ENCODE measurements at regions not wholly inside any gene's neighbourhood (a gene's known extent, or its start where the extent isn't known, plus 50 kb on each side); places are given as distances from the start of the nearest gene placed in this dataset.

GRCh38 chr11:20249796-20250195, 89.5 kb upstream of the DBX1 start:
- DNase-seq = no peak

GRCh38 chr11:20249378-20249777, 89.1 kb upstream of the DBX1 start:
- no peak for DNase-seq

GRCh38 chr11:20248871-20249270, 88.6 kb upstream of the DBX1 start:
- no peak for DNase-seq

DNA sequence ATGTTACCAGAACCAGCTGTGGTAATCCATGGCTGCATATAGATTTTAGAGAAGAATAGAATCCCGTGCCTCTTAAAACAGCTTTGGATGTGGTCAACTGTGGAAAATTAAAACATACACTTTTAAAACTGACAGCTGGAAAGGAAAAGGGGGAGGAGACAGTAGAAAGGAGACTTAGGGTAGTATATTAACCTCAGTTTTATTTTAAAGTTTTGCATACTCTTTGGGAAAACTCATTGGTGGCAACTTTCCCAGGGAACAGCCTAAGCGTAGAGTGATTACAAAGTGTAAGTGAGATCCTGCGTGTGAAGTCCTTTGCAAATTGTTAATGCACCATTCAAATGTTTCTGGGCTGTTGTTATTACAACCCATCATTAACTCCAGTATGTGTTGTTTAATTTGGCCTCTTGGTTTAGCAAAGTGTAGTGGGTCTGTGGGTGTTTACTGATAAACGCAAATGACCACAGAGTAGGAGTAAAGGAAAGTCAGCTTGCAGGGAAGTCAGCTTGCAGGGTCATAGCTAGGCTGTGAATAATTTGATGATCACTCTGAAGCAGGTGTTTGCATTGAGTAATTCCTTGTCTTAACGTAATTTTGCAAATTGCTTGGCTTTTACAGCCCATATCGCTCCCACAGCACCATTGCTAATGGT, 88.0 kb upstream of the DBX1 start:
- DNase-seq = no peak

- DNase-seq = no peak
Observed at GRCh38 chr11:20247591-20248007, 87.3 kb upstream of the DBX1 start.

DNA sequence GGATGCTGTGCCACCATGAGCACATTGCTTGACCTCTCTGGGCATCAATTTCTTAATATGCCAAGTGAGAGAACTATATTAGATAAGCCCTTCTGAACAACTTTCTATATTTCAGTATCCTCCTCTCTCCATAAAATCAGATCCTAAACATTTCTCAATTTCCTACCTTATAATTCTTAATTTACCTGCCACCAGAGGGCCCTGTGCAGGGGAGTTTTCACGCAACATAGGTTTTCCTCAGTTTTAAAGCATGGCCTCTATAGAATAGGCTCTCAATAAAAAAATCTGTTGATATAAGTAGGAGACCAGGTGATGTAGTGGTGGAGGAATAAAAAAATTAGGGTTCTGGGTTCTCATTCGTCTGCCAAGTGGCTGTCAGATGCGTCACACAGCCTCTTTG, 83.7 kb upstream of the DBX1 start:
- no peak for DNase-seq

GRCh38 chr11:20238712-20239111, 78.4 kb upstream of the DBX1 start:
- no peak for DNase-seq

GRCh38 chr11:20235164-20235563, 74.9 kb upstream of the DBX1 start:
- DNase-seq = no peak

DNA sequence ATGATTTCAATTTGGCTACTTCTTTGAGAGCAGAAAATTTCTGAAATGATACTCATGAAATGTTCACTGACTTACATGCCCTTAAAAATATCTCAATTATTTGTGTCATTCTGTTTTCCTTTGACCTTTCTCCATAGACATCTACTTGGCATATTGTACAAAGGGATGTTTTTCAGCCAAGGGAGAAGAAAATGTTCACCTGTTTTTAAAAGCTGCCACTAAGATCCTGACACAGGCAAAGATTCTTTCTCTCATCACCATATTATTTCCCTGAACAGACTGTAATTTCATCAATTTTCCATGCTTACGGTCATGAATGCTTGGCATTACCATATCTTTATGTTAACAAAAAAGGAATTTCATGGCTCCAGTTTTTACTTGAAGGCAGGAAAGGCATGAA, 67.4 kb upstream of the DBX1 start:
- no peak for DNase-seq

DNA sequence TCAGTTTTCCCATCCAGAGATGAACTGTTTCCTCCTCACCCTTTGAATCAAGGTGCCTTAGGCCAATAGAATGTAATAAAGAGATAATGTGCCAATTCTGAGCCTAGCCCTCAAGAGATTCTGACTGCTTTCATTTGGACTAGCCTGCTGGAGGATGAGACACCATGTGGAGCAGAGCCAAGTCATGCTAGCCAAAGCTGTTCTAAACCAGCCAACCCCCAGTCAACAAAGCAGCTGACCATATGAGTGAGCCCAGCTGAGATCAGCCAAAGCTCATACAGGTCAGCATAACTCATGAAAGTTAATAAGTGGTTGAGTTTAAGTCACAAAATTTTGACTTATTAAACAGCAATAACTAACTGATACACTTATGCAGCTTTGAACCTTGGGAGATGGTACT, 66.7 kb upstream of the DBX1 start:
- no peak for DNase-seq

GRCh38 chr11:20221566-20221965, 61.3 kb upstream of the DBX1 start:
- DNase-seq = no peak

DNA sequence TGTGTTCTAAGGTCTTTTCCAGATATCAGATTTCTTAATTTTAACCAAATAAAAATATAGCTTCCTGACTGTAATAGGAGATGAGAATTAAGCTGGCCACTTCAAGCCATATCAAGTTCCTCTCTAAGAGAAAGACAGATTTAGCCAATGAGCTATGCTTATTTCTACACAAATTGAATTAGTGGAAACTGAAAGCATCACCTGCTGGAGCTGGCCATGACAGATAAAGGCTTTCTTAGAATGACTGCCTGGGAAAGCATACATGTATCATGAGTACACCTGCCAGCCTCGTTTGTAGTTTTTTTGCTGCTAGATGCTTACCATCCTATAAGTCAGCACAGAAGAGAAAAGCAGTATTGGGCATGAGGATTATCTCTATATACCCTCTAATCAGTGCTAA, 53.5 kb upstream of the DBX1 start:
- DNase-seq = no peak

DNA sequence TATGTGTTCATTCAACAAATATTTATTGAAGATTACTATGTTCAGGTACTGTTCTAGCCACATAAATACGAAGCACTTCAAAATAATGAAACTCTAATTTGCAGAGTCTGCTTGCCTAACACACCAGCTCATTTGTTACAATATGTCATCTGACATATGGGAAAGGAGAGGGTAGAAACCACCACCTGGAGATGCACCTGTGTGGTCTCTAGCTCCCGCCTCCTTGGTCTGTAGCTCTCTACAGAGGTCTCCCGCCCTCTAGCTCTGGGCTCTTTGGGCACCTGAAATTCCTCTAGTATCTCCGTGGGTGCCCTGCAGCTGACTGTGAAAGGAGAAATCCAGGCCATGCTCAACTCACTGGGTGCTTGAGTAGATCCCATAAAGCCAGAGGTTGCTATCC, 51.4 kb upstream of the DBX1 start:
- no peak for DNase-seq
